ENCODE measurements at regions not wholly inside any gene's neighbourhood (a gene's known extent, or its start where the extent isn't known, plus 50 kb on each side); places are given as distances from the start of the nearest gene placed in this dataset.

DNA sequence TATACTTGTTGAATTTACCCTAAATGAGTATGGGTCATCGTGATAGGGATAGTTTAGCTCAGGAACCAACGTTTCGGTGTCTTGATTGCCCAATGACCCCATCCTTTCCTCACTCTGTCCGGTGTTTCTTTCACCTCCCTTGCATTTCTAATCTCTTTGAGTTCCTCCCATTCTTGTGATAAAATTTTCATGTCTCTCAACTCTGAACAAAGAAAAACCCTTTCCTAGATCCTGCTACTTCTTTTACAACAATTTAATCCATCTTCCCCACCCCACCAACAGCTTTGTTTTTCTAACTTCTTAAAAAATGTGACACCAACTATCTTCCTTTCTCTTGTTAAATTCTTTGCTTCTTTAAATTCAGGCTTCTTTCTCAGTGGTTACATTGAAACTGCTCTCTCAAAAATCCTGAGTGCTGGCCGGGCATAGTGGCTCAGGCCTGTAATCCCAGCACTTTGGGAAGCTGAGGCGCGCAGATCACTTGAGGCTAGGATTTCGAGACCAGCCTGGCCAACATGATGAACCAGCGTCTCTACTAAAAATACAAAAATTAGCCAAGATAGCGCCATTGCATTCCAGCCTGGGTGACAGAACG, 130.3 kb upstream of the MINDY3 start:
- TF ChIP-seq TAF1 (IDR thresholded peaks at IDR 0.05; ENCODE audit: borderline replicate concordance, insufficient read depth, low read length) = no peak
- no peak for TF ChIP-seq FOXP2 (optimal IDR thresholded peaks at IDR 0.05; ENCODE audit: borderline replicate concordance, extremely low read depth, extremely low read length, insufficient read depth)
- TF ChIP-seq SIN3A (IDR thresholded peaks at IDR 0.05; ENCODE audit: borderline replicate concordance, insufficient read depth, low read length) = no peak
- TF ChIP-seq REST (IDR thresholded peaks at IDR 0.05; ENCODE audit: insufficient read depth in 1 of 2, low read depth in 2 of 2, low read length in 2 of 2) = no peak
- no peak for TF ChIP-seq POLR2AphosphoS5 (IDR thresholded peaks at IDR 0.05; ENCODE audit: low read depth, low read length)

- no peak for TF ChIP-seq TAF1 (IDR thresholded peaks at IDR 0.05; ENCODE audit: borderline replicate concordance, insufficient read depth, low read length)
- TF ChIP-seq REST (IDR thresholded peaks at IDR 0.05; ENCODE audit: insufficient read depth in 1 of 2, low read depth in 2 of 2, low read length in 2 of 2) = no peak
- no peak for TF ChIP-seq SIN3A (IDR thresholded peaks at IDR 0.05; ENCODE audit: borderline replicate concordance, insufficient read depth, low read length)
- no peak for TF ChIP-seq POLR2AphosphoS5 (IDR thresholded peaks at IDR 0.05; ENCODE audit: low read depth, low read length)
- no peak for TF ChIP-seq FOXP2 (optimal IDR thresholded peaks at IDR 0.05; ENCODE audit: borderline replicate concordance, extremely low read depth, extremely low read length, insufficient read depth)
These were observed 137.0 kb upstream of the MINDY3 start for GRCh38 chr10:15997313-15997712.

- TF ChIP-seq REST (IDR thresholded peaks at IDR 0.05; ENCODE audit: insufficient read depth in 1 of 2, low read depth in 2 of 2, low read length in 2 of 2) = no peak
- TF ChIP-seq SIN3A (IDR thresholded peaks at IDR 0.05; ENCODE audit: borderline replicate concordance, insufficient read depth, low read length) = no peak
- TF ChIP-seq TAF1 (IDR thresholded peaks at IDR 0.05; ENCODE audit: borderline replicate concordance, insufficient read depth, low read length) = no peak
- TF ChIP-seq FOXP2 (optimal IDR thresholded peaks at IDR 0.05; ENCODE audit: borderline replicate concordance, extremely low read depth, extremely low read length, insufficient read depth) = no peak
- TF ChIP-seq POLR2AphosphoS5 (IDR thresholded peaks at IDR 0.05; ENCODE audit: low read depth, low read length) = no peak
These were observed 141.3 kb upstream of the MINDY3 start for GRCh38 chr10:16001581-16001980.

DNA sequence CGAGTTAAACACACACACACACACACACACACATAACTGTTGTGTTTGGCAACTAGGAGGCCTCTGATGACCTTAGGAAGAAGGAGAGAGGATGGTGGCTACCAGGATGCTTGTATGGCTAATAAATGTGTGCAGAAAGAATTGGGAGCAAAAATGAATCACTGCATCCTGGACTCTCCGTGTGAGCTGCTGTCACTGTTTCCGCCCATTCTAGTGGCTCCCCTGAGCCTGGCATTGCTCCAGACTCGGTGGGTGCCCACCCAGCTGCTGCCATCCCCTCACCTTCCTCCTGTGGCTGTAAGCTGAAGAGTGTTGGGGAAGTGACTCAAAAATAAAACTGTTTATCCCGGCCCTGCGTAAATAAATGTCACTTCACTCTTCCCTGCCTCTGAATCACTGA, 149.5 kb upstream of the MINDY3 start:
- TF ChIP-seq POLR2AphosphoS5 (IDR thresholded peaks at IDR 0.05; ENCODE audit: low read depth, low read length) = no peak
- TF ChIP-seq FOXP2 (optimal IDR thresholded peaks at IDR 0.05; ENCODE audit: borderline replicate concordance, extremely low read depth, extremely low read length, insufficient read depth) = no peak
- no peak for TF ChIP-seq REST (IDR thresholded peaks at IDR 0.05; ENCODE audit: insufficient read depth in 1 of 2, low read depth in 2 of 2, low read length in 2 of 2)
- TF ChIP-seq TAF1 (IDR thresholded peaks at IDR 0.05; ENCODE audit: borderline replicate concordance, insufficient read depth, low read length) = no peak
- TF ChIP-seq SIN3A (IDR thresholded peaks at IDR 0.05; ENCODE audit: borderline replicate concordance, insufficient read depth, low read length) = no peak

Data from PFSK-1 (cell line).